OCI-LY7 (cell line): ENCODE measurements at regions not wholly inside any gene's neighbourhood (a gene's known extent, or its start where the extent isn't known, plus 50 kb on each side); places are given as distances from the start of the nearest gene placed in this dataset.

ENCODE experiments used
- BruUV-seq: library from RNA; stranded (reverse); fragments of 400-500 nt; replicated peaks from 2 replicates; lab custom pipeline; 2021; lab: Mats Ljungman, UMichigan
- CTCF ChIA-PET: fragments of 300-600 bp; sonication (Branson Sonifier 250); formaldehyde crosslinking; loops from one replicate; lab custom pipeline; 2022; ENCODE audit warnings: antibody characterized with exemption; ENCODE audit not compliant: unreplicated experiment; lab: Charles Lee
- POLR2A ChIA-PET: fragments of 300-600 bp; sonication (Branson Sonifier 250); formaldehyde crosslinking; loops from one replicate; lab custom pipeline; 2022; ENCODE audit warnings: antibody characterized with exemption; lab: Charles Lee
- DNase-seq: peaks from one replicate; pipeline ENCODE4 v3.0.0-alpha.2; 2015; ENCODE audit warnings: low spot score
- H2AFZ ChIP-seq: fragments of 200-600 bp; sonication (generic), shearing (Covaris generic); 2 replicates; pipeline ENCODE4 v1.6.1; 2014; ENCODE audit warnings: mild to moderate bottlenecking, antibody characterized with exemption, low read length, moderate library complexity
- H3K27ac ChIP-seq: fragments of 200-600 bp; sonication (generic); 2 replicates; pipeline ENCODE4 v1.5.1; 2014; ENCODE audit warnings: mixed run types, low read depth, mild to moderate bottlenecking, moderate library complexity, low read length, inconsistent platforms; ENCODE audit not compliant: poor library complexity, severe bottlenecking
- H3K36me3 ChIP-seq: fragments of 200-600 bp; sonication (generic); 2 replicates; pipeline ENCODE4 v1.6.1; 2014; ENCODE audit warnings: mild to moderate bottlenecking, antibody characterized with exemption, low read length, moderate library complexity, mixed read lengths; ENCODE audit not compliant: insufficient read depth
- H3K4me1 ChIP-seq: fragments of 200-600 bp; sonication (generic); 2 replicates; pipeline ENCODE4 v1.5.1; 2014; ENCODE audit warnings: mild to moderate bottlenecking, low read length; ENCODE audit not compliant: insufficient read depth, poor library complexity, severe bottlenecking
- H3K4me2 ChIP-seq: fragments of 200-600 bp; sonication (generic); 2 replicates; pipeline ENCODE4 v1.6.1; 2014; ENCODE audit warnings: mild to moderate bottlenecking, low read length
- H3K4me3 ChIP-seq: fragments of 200-600 bp; sonication (generic); 2 replicates; pipeline ENCODE4 v1.5.1; 2014; ENCODE audit warnings: mild to moderate bottlenecking, low read depth, low read length; ENCODE audit not compliant: poor library complexity, severe bottlenecking
- H3K79me2 ChIP-seq: fragments of 200-600 bp; sonication (generic); 2 replicates; pipeline ENCODE4 v1.6.1; 2016; ENCODE audit warnings: low read depth, mild to moderate bottlenecking, low read length, moderate library complexity, mixed read lengths; ENCODE audit not compliant: insufficient read depth
- H3K9me2 ChIP-seq: fragments of 200-600 bp; sonication (generic); 2 replicates; pipeline ENCODE4 v1.6.1; 2016; ENCODE audit warnings: mild to moderate bottlenecking, low read length, mixed read lengths; ENCODE audit not compliant: insufficient read depth
- H3K9me3 ChIP-seq: fragments of 200-600 bp; sonication (generic); 2 replicates; pipeline ENCODE4 v1.6.1; 2014; ENCODE audit warnings: mild to moderate bottlenecking, mixed run types, low read length, mixed read lengths
- H4K20me1 ChIP-seq: fragments of 200-600 bp; sonication (generic); 2 replicates; pipeline ENCODE4 v1.6.1; 2014; ENCODE audit warnings: mild to moderate bottlenecking, antibody characterized with exemption, low read length, moderate library complexity, mixed read lengths; ENCODE audit not compliant: insufficient read depth
- CTCF ChIP-seq: fragments of 200-600 bp; sonication (generic); conservative IDR thresholded peaks from 2 replicates; pipeline ENCODE4 v1.5.1; 2014; ENCODE audit warnings: mild to moderate bottlenecking, antibody characterized with exemption, low read length, moderate library complexity, mixed read lengths
- EZH2phosphoT487 ChIP-seq: fragments of 200-600 bp; sonication (generic); IDR thresholded peaks from 2 replicates; pipeline ENCODE4 v1.6.1; 2018; ENCODE audit warnings: low read depth, borderline replicate concordance, mild to moderate bottlenecking, mixed run types, antibody characterized with exemption, low read length, moderate library complexity, mixed read lengths
- intact Hi-C: fragments of 100-400 bp; cut with micrococcal nuclease; formaldehyde crosslinking; loops from one replicate; pipeline ENCODE4 v1.10.0; 2022; ENCODE audit not compliant: unreplicated experiment

GRCh38 chr11:135062994-135063393, 651.0 kb upstream of the B3GAT1 start:
- Histone ChIP-seq H2AFZ (no peak overlapping the region), H3K27ac (no peak overlapping the region), H3K9me2 (no peaks in the 10 kb centered on the region), H3K79me2 (no peaks in the 10 kb centered on the region), H3K9me3 (no peaks in the 10 kb centered on the region), H3K4me2 (no peak overlapping the region), H4K20me1 (no peaks in the 10 kb centered on the region), H3K36me3 (no peaks in the 10 kb centered on the region), H3K4me1 (no peaks in the 10 kb centered on the region), H3K4me3 (no peak overlapping the region)
- BruUV-seq = no TSS peak
- CTCF ChIA-PET = no interaction called here
- intact Hi-C loops = no loop called here
- POLR2A ChIA-PET = no interaction called here
- DNase-seq = no peak
- TF ChIP-seq EZH2phosphoT487 = no peak
- no peak for TF ChIP-seq CTCF

DNA sequence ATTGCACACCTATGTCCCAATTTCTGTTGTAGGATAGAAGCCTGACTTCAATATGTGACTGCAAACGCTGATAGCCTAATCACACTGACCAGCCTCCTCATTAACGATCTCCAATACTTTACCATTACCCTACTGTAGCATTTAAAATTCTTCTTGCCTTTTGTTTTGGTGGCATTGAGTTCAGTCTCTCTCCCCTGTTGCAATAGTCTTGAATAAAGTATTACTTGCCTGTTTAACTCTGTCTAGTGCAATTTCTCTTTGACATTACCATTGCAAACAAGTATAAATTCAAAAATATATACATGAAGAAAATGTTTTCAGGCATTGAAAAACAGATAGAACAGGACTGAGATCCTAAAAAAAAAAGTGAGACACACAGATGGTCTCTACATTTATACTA, 649.1 kb upstream of the B3GAT1 start:
- Histone ChIP-seq H3K4me3 (no peak overlapping the region), H3K79me2 (no peaks in the 10 kb centered on the region), H3K9me3 (no peaks in the 10 kb centered on the region), H3K36me3 (no peaks in the 10 kb centered on the region), H2AFZ (no peak overlapping the region), H3K27ac (no peak overlapping the region), H4K20me1 (no peaks in the 10 kb centered on the region), H3K4me2 (no peak overlapping the region), H3K9me2 (no peaks in the 10 kb centered on the region), H3K4me1 (no peaks in the 10 kb centered on the region)
- POLR2A ChIA-PET = no interaction called here
- intact Hi-C loops = no loop called here
- no peak for DNase-seq
- TF ChIP-seq CTCF = no peak
- TF ChIP-seq EZH2phosphoT487 = no peak
- no TSS peak for BruUV-seq
- CTCF ChIA-PET = no interaction called here

- POLR2A ChIA-PET = no interaction called here
- no TSS peak for BruUV-seq
- H3K9me3 ChIP-seq = no peaks in the 10 kb centered on the region
- no peaks in the 10 kb centered on the region for H3K36me3 ChIP-seq
- H3K4me3 ChIP-seq = no peak overlapping the region
- no peaks in the 10 kb centered on the region for H4K20me1 ChIP-seq
- H3K27ac ChIP-seq = no peak overlapping the region
- no peaks in the 10 kb centered on the region for H3K9me2 ChIP-seq
- intact Hi-C loops = no loop called here
- CTCF ChIA-PET = no interaction called here
- no peak overlapping the region for H2AFZ ChIP-seq
- TF ChIP-seq EZH2phosphoT487 (no peak), CTCF (no peak)
- no peak overlapping the region for H3K4me2 ChIP-seq
- H3K79me2 ChIP-seq = no peaks in the 10 kb centered on the region
- DNase-seq = no peak
- no peaks in the 10 kb centered on the region for H3K4me1 ChIP-seq
Observed at GRCh38 chr11:135046986-135047385, 634.9 kb upstream of the B3GAT1 start.
